H1 (cell line): ENCODE measurements at regions not wholly inside any gene's neighbourhood (a gene's known extent, or its start where the extent isn't known, plus 50 kb on each side); places are given as distances from the start of the nearest gene placed in this dataset.

ENCODE experiments used
- CEBPB ChIP-seq: IDR thresholded peaks from 2 replicates; pipeline ENCODE4 v1.6.1; 2012; ENCODE audit warnings: low read depth, low read length
- CREB1 ChIP-seq: IDR thresholded peaks from 2 replicates; pipeline ENCODE4 v1.6.1; 2012; ENCODE audit warnings: inconsistent platforms
- JUND ChIP-seq: IDR thresholded peaks from 2 replicates; pipeline ENCODE4 v1.6.1; 2011; ENCODE audit warnings: mild to moderate bottlenecking, improper control_type of control experiment, low read length
- MAFK ChIP-seq: IDR thresholded peaks from 2 replicates; pipeline ENCODE4 v1.6.1; 2012; ENCODE audit warnings: low read depth, mild to moderate bottlenecking, improper control_type of control experiment, low read length
- POLR2A ChIP-seq, 2 experiments: IDR thresholded peaks; 1 replicate in 1 of 2; 2 replicates in 1 of 2; pipeline ENCODE4 v1.6.1; 2011; ENCODE audit warnings: low read depth in 2 of 2, low read length in 2 of 2, mild to moderate bottlenecking in 2 of 2; ENCODE audit errors: control extremely low read depth in 1 of 2
- RAD21 ChIP-seq, 2 experiments: IDR thresholded peaks in 1 of 2; conservative IDR thresholded peaks in 1 of 2; 2 replicates each; pipeline ENCODE4 v1.6.1; 2011; ENCODE audit warnings: low read depth in 2 of 2, low read length in 2 of 2, improper control_type of control experiment in 1 of 2, inconsistent platforms in 1 of 2, mild to moderate bottlenecking in 1 of 2, moderate library complexity in 1 of 2
- RNF2 ChIP-seq: fragments of 200-900, 300-1000 bp; sonication (generic); IDR thresholded peaks from 2 replicates; pipeline ENCODE4 v1.7.1; 2016; ENCODE audit warnings: borderline replicate concordance, low read depth, mild to moderate bottlenecking, antibody characterized with exemption, low read length; ENCODE audit not compliant: poor library complexity, severe bottlenecking; ENCODE audit errors: missing control alignments
- SIN3A ChIP-seq, 2 experiments: IDR thresholded peaks in 1 of 2; conservative IDR thresholded peaks in 1 of 2; 2 replicates each; pipeline ENCODE4 v1.6.1; 2011 to 2012; ENCODE audit warnings: low read length in 2 of 2, improper control_type of control experiment in 1 of 2, low read depth in 1 of 2, mild to moderate bottlenecking in 1 of 2
- TF ChIP-seq, protein P1 (sequence below), 3 experiments: IDR thresholded peaks; 1 replicate in 2 of 3; 2 replicates in 1 of 3; pipeline versions ENCODE4 v1.5.1 to v1.6.1; 2011; ENCODE audit warnings: low read length in 3 of 3, mild to moderate bottlenecking in 3 of 3, inconsistent platforms in 2 of 3, low read depth in 1 of 3, moderate library complexity in 1 of 3; ENCODE audit not compliant: insufficient read depth in 1 of 3; ENCODE audit errors: control extremely low read depth in 1 of 3
- TF ChIP-seq, protein P2 (sequence below): IDR thresholded peaks from 2 replicates; pipeline ENCODE4 v1.6.1; 2011; ENCODE audit warnings: low read length, improper control_type of control experiment
- TF ChIP-seq, protein P3 (sequence below): IDR thresholded peaks from 2 replicates; pipeline ENCODE4 v1.6.1; 2011; ENCODE audit warnings: low read depth, mild to moderate bottlenecking, low read length; ENCODE audit not compliant: insufficient read depth

DNA sequence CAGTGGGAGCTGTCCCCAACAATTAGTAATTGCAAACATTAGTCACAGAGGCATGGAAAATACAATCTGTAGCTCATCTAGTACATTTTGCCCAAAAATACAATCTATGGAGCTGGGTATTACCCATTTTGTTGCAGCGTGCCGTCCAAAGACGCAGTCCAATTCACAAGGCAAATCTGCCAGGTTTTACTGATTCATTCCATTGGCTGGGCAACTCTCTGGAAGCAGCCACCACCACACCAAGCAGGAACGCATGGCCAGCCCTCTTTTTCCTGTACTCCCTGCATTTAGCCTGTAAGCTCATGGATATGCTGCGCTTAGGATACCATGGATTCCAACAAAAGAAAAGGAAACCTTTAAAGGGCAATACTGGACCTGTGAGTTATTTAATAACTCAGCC is 60.5 kb upstream of the ARRDC4 start:
- TF ChIP-seq RAD21 (IDR thresholded peaks at IDR 0.05 in 1 of 2, conservative IDR thresholded peaks at IDR 0.05 in 1 of 2; ENCODE audit: low read depth in 2 of 2, low read length in 2 of 2): no peak
- TF ChIP-seq CREB1: no peak
- TF ChIP-seq, protein P1, sequence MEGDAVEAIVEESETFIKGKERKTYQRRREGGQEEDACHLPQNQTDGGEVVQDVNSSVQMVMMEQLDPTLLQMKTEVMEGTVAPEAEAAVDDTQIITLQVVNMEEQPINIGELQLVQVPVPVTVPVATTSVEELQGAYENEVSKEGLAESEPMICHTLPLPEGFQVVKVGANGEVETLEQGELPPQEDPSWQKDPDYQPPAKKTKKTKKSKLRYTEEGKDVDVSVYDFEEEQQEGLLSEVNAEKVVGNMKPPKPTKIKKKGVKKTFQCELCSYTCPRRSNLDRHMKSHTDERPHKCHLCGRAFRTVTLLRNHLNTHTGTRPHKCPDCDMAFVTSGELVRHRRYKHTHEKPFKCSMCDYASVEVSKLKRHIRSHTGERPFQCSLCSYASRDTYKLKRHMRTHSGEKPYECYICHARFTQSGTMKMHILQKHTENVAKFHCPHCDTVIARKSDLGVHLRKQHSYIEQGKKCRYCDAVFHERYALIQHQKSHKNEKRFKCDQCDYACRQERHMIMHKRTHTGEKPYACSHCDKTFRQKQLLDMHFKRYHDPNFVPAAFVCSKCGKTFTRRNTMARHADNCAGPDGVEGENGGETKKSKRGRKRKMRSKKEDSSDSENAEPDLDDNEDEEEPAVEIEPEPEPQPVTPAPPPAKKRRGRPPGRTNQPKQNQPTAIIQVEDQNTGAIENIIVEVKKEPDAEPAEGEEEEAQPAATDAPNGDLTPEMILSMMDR (IDR thresholded peaks at IDR 0.05; ENCODE audit: control extremely low read depth in 1 of 3, insufficient read depth in 1 of 3, low read depth in 1 of 3, low read length in 3 of 3): no peak
- TF ChIP-seq SIN3A (conservative IDR thresholded peaks at IDR 0.05 in 1 of 2, IDR thresholded peaks at IDR 0.05 in 1 of 2; ENCODE audit: low read depth in 1 of 2, low read length in 2 of 2): no peak
- TF ChIP-seq, protein P2, sequence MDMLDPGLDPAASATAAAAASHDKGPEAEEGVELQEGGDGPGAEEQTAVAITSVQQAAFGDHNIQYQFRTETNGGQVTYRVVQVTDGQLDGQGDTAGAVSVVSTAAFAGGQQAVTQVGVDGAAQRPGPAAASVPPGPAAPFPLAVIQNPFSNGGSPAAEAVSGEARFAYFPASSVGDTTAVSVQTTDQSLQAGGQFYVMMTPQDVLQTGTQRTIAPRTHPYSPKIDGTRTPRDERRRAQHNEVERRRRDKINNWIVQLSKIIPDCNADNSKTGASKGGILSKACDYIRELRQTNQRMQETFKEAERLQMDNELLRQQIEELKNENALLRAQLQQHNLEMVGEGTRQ: no peak
- TF ChIP-seq MAFK: no peak
- TF ChIP-seq, protein P3, sequence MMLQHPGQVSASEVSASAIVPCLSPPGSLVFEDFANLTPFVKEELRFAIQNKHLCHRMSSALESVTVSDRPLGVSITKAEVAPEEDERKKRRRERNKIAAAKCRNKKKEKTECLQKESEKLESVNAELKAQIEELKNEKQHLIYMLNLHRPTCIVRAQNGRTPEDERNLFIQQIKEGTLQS: no peak
- TF ChIP-seq RNF2: no peak
- no peak for TF ChIP-seq POLR2A (IDR thresholded peaks at IDR 0.05; ENCODE audit: control extremely low read depth in 1 of 2, low read depth in 2 of 2, low read length in 2 of 2)
- no peak for TF ChIP-seq CEBPB
- TF ChIP-seq JUND: no peak
